C4-2B (cell line): ENCODE measurements at regions not wholly inside any gene's neighbourhood (a gene's known extent, or its start where the extent isn't known, plus 50 kb on each side); places are given as distances from the start of the nearest gene placed in this dataset.

Experiments
- H3K27ac ChIP-seq: fragments of 450-650 bp; 2 replicates; pipeline ENCODE4 v1.5.1; 2017
- ZFX ChIP-seq: fragments of 450-650 bp; IDR thresholded peaks from 2 replicates; pipeline ENCODE4 v1.6.1; 2017
- TF ChIP-seq, protein P1 (sequence below): fragments of 450-650 bp; conservative IDR thresholded peaks from 2 replicates; pipeline ENCODE4 v1.5.1; 2017; ENCODE audit warnings: mild to moderate bottlenecking

DNA sequence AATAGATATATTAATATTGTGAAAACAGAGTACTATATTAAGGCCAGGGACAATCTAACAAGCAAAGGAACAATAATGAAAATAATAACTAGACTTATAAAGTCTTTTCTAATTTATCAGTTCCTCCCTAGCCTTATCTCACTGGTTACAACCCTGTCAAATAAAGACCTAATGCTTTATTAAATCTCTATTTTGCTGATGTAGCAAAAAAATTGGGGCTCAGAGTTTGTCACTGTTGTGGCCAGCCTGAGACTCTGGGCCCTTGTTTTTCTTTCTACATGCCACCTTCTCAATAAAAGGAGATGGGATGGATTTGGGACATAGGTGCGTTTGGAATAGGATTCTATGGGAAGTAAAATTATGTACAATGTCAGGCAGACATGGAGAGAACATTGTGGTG lies 937.0 kb downstream of the IGSF11 start:
- TF ChIP-seq, protein P1, sequence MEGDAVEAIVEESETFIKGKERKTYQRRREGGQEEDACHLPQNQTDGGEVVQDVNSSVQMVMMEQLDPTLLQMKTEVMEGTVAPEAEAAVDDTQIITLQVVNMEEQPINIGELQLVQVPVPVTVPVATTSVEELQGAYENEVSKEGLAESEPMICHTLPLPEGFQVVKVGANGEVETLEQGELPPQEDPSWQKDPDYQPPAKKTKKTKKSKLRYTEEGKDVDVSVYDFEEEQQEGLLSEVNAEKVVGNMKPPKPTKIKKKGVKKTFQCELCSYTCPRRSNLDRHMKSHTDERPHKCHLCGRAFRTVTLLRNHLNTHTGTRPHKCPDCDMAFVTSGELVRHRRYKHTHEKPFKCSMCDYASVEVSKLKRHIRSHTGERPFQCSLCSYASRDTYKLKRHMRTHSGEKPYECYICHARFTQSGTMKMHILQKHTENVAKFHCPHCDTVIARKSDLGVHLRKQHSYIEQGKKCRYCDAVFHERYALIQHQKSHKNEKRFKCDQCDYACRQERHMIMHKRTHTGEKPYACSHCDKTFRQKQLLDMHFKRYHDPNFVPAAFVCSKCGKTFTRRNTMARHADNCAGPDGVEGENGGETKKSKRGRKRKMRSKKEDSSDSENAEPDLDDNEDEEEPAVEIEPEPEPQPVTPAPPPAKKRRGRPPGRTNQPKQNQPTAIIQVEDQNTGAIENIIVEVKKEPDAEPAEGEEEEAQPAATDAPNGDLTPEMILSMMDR: no peak
- no peak for TF ChIP-seq ZFX
- H3K27ac ChIP-seq: no peak overlapping the region

DNA sequence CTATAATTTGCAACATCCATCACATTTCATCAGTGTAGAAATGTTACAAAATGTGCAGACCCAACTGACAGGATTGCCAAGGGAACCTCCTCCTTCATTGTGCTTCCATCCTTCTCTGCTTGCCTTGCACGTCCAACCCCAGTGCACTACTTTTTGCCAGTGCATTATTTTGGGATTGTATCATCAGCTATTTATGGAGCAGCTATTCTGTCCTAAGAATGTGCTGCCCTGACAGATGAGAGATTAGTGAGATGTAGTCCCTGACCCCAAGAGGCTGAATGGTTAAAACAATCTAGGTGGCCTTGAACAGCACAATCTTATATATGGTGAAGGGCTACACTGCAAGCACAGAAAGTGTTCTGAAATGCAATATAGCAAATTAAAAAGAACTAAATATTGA lies 935.8 kb downstream of the IGSF11 start:
- no peak overlapping the region for H3K27ac ChIP-seq
- TF ChIP-seq, protein P1: no peak
- no peak for TF ChIP-seq ZFX

DNA sequence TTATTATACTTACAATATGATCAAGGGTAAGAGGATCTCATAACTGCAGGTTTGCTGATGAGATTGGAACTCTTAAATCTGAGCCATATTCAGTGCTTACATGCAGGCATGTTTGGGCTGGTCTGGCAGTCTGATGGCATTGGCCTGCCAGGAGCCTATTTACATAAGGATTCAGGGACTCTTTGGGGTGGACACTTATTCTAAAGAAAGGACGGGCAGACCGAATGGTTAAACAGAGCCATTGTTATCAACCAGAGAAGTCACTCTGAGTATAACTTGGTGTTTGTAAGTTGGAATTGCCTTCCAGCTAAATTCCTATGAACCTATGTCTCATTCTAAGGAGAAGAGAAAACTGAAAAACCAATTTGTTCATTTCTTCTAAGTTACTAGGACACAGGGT lies 932.8 kb downstream of the IGSF11 start:
- TF ChIP-seq ZFX: no peak
- TF ChIP-seq, protein P1: no peak
- no peak overlapping the region for H3K27ac ChIP-seq

DNA sequence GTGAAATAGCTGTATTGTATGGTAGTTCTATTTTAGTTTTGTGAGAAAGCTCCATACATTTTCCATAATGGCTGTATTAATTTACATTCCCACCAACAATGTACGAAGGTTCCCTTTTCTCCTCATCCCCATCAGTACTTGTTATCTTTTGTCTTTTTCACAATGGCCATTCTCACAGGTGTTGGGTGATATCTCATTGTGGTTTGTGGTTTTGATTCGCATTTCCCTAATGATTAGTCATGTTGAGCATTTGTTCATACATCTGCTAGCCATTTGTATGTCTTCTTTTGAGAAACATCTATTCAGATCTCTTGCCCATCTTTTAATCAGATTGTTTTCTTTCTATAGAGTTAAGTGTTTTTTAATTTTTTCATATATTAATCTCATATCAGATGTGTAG lies 931.9 kb downstream of the IGSF11 start:
- no peak for TF ChIP-seq ZFX
- TF ChIP-seq, protein P1: no peak
- H3K27ac ChIP-seq: no peak overlapping the region

DNA sequence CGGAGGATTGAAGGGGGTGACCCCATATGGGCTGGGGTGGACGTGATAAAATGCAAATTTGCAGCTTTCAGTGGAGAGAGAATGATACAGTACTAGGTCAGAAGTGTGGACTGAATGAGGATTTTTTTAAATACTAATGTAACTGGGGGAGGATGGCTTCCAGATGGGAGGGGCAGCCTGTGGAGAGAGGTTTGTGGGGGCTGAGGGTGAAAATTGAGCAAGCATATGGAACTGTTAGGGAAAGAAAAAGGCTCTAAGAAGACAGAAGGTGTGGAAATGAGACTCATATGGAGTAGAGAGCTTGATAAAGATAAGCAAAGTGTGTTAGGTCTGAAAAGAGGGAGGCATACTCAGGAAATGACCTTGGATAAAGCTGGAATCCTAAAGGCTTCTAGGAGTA lies 926.4 kb downstream of the IGSF11 start:
- H3K27ac ChIP-seq: no peak overlapping the region
- TF ChIP-seq, protein P1: no peak
- no peak for TF ChIP-seq ZFX

DNA sequence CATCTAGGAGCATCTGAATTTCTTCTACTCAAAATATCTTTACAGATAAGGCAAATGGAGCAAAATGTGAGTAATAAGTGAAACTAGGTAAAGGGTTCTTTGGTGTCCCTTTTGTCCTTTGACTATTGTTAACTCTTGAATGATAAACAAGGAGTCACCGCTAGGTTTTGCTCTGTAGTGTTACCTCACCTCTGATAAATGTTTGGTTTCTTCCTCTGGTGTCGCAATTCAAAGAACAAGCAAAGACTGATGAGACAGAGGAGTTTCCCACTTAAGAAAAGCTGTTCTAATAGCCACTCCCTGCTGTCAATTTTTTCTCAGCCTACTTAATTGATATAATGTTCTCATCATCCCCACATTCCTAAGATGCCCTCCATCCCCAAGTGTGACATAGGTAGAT lies 925.9 kb downstream of the IGSF11 start:
- H3K27ac ChIP-seq: no peak overlapping the region
- TF ChIP-seq, protein P1: no peak
- no peak for TF ChIP-seq ZFX

DNA sequence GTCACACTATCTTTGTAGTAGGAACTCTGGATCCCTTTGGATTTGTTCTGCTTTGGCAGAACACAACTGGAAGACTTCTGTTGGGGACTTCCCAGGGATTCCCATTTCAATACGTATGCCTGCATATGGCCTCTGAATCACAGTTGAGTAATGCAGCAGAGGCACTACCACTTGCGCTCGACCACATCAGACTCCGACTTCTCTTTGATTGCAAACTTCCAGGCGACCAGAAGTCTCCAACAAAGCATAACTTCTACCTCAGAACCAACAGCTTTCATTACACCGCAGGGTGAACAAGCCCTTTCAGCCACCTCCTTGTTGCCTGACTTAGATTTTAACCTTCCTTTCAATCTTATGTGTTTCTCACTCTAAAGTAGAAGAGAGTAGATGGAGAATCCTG lies 924.4 kb downstream of the IGSF11 start:
- TF ChIP-seq, protein P1: no peak
- no peak for TF ChIP-seq ZFX
- no peak overlapping the region for H3K27ac ChIP-seq
